HCT116 (cell line): ENCODE measurements at regions not wholly inside any gene's neighbourhood (a gene's known extent, or its start where the extent isn't known, plus 50 kb on each side); places are given as distances from the start of the nearest gene placed in this dataset.

Source experiments
- ATAC-seq: fragments of 200-7000 bp; cut with Tn5 transposase; 2 replicates; pipeline ENCODE4 v1.9.1; 2020; ENCODE audit warnings: mild to moderate bottlenecking, moderate library complexity
- BruUV-seq: library from RNA; stranded (reverse); fragments of 400-500 nt; replicated peaks from 2 replicates; lab custom pipeline; 2021; lab: Mats Ljungman, UMichigan
- CTCF ChIA-PET: fragments of 300-600 bp; sonication (Branson Sonifier 250); formaldehyde crosslinking; loops from one replicate; lab custom pipeline; 2021; ENCODE audit warnings: antibody characterized with exemption; lab: Charles Lee
- POLR2A ChIA-PET: fragments of 300-600, 350-600 bp; sonication (Branson Sonifier 250); formaldehyde crosslinking; loops from one replicate; lab custom pipeline; 2021; ENCODE audit warnings: antibody characterized with exemption; lab: Charles Lee
- RAD21 ChIA-PET, 2 experiments: fragments of 300-600 bp; sonication (Branson Sonifier 250); formaldehyde crosslinking; loops; one replicate each; lab custom pipeline; 2023; ENCODE audit warnings: low total read pairs in 2 of 2; ENCODE audit not compliant: uncharacterized antibody in 2 of 2, unreplicated experiment in 2 of 2, low non-redundant PET in 1 of 2; lab: Charles Lee
- DNase-seq: peaks from one replicate; pipeline ENCODE4 v3.0.0-alpha.2; 2010; ENCODE audit warnings: low read depth, low spot score
- H2AFZ ChIP-seq: fragments of 200-600 bp; shearing (Covaris generic), sonication (generic); 2 replicates; pipeline ENCODE4 v1.6.1; 2017; ENCODE audit warnings: low read depth, mixed run types, mixed read lengths, antibody characterized with exemption, low read length; ENCODE audit not compliant: poor library complexity, severe bottlenecking
- H3K27ac ChIP-seq: 2 replicates; pipeline ENCODE4 v1.5.1; 2012; ENCODE audit warnings: low read depth, low read length
- H3K27me3 ChIP-seq: fragments of 200-600 bp; sonication (generic); 2 replicates; pipeline ENCODE4 v1.6.1; 2016; ENCODE audit warnings: mixed run types, low read length, mixed read lengths; ENCODE audit not compliant: insufficient read depth
- H3K36me3 ChIP-seq, 2 experiments: fragments of 200-500 bp in 1 of 2; fragments of 200-600 bp in 1 of 2; sonication (Bioruptor generic) in 1 of 2; sonication (generic) in 1 of 2; 2 replicates each; pipeline versions ENCODE4 v1.5.1 to v1.6.1; 2014 to 2016; ENCODE audit warnings: low read length in 2 of 2, inconsistent platforms in 1 of 2, mixed read lengths in 1 of 2, mixed run types in 1 of 2; ENCODE audit not compliant: insufficient read depth in 2 of 2, control insufficient read depth in 1 of 2
- H3K4me1 ChIP-seq, 2 experiments: fragments of 200-600 bp in 1 of 2; sonication (generic) in 1 of 2; 2 replicates each; pipeline versions ENCODE4 v1.5.1 to v1.6.1; 2012 to 2017; ENCODE audit warnings: low read length in 2 of 2, inconsistent platforms in 1 of 2, mild to moderate bottlenecking in 1 of 2, mixed read lengths in 1 of 2, mixed run types in 1 of 2, moderate library complexity in 1 of 2; ENCODE audit not compliant: insufficient read depth in 2 of 2, control insufficient read depth in 1 of 2
- H3K4me2 ChIP-seq: fragments of 200-600 bp; sonication (generic); 2 replicates; pipeline ENCODE4 v1.6.1; 2017; ENCODE audit warnings: mixed run types, low read length, mixed read lengths
- H3K4me3 ChIP-seq, 2 experiments: fragments of 200-600 bp in 1 of 2; sonication (generic) in 1 of 2; replicated peaks in 1 of 2; 2 replicates each; pipeline ENCODE4 v1.5.1; 2011 to 2016; ENCODE audit warnings: low read length in 2 of 2, control low read depth in 1 of 2, low read depth in 1 of 2, mild to moderate bottlenecking in 1 of 2, mixed read lengths in 1 of 2, mixed run types in 1 of 2
- H3K79me2 ChIP-seq: fragments of 200-600 bp; sonication (generic); 2 replicates; pipeline ENCODE4 v1.6.1; 2017; ENCODE audit warnings: mild to moderate bottlenecking, mixed run types, low read length, moderate library complexity, mixed read lengths; ENCODE audit not compliant: insufficient read depth
- H3K9ac ChIP-seq: fragments of 200-600 bp; sonication (generic); 2 replicates; pipeline ENCODE4 v1.6.1; 2016; ENCODE audit warnings: low read length, mixed read lengths
- H3K9me2 ChIP-seq: fragments of 200-600 bp; sonication (generic), shearing (Covaris generic); 2 replicates; pipeline ENCODE4 v1.6.1; 2017; ENCODE audit warnings: mixed run types, mild to moderate bottlenecking, moderate library complexity; ENCODE audit not compliant: insufficient read depth
- H3K9me3 ChIP-seq, 2 experiments: fragments of 200-500 bp in 1 of 2; fragments of 200-600 bp in 1 of 2; sonication (Bioruptor generic) in 1 of 2; sonication (generic) in 1 of 2; 2 replicates each; pipeline ENCODE4 v1.6.1; 2014 to 2017; ENCODE audit warnings: low read length in 2 of 2, mixed read lengths in 2 of 2, inconsistent platforms in 1 of 2, low read depth in 1 of 2, mild to moderate bottlenecking in 1 of 2, mixed run types in 1 of 2, moderate library complexity in 1 of 2; ENCODE audit not compliant: control insufficient read depth in 1 of 2, insufficient read depth in 1 of 2
- H4K20me1 ChIP-seq: fragments of 200-600 bp; sonication (generic), shearing (Covaris generic); 2 replicates; pipeline ENCODE4 v1.6.1; 2017; ENCODE audit warnings: mixed run types, mild to moderate bottlenecking, moderate library complexity; ENCODE audit not compliant: insufficient read depth
- CEBPB ChIP-seq: IDR thresholded peaks from 2 replicates; pipeline ENCODE4 v1.6.1; 2012; ENCODE audit warnings: low read depth
- EZH2 ChIP-seq: fragments of 200-600 bp; sonication (generic); IDR thresholded peaks from 2 replicates; pipeline ENCODE4 v1.6.1; 2017; ENCODE audit warnings: antibody characterized with exemption, mixed run types
- EZH2phosphoT487 ChIP-seq: fragments of 200-600 bp; IDR thresholded peaks from 2 replicates; pipeline ENCODE4 v1.6.1; 2018; ENCODE audit warnings: antibody characterized with exemption, borderline replicate concordance
- JUND ChIP-seq: IDR thresholded peaks from 2 replicates; pipeline ENCODE4 v1.6.1; 2012
- POLR2A ChIP-seq: IDR thresholded peaks from 2 replicates; pipeline ENCODE4 v1.7.0; 2011; ENCODE audit warnings: borderline replicate concordance; ENCODE audit not compliant: insufficient read depth, insufficient read length; ENCODE audit errors: extremely low read depth
- POLR2AphosphoS5 ChIP-seq: IDR thresholded peaks from 2 replicates; pipeline ENCODE4 v1.6.1; 2011; ENCODE audit warnings: mild to moderate bottlenecking, low read depth, low read length, moderate library complexity
- SP1 ChIP-seq: IDR thresholded peaks from 2 replicates; pipeline ENCODE4 v1.6.1; 2012; ENCODE audit warnings: low read depth
- SRF ChIP-seq: IDR thresholded peaks from 2 replicates; pipeline ENCODE4 v1.6.1; 2012; ENCODE audit warnings: low read depth
- TCF7L2 ChIP-seq: IDR thresholded peaks from 2 replicates; pipeline ENCODE4 v1.7.0; 2011; ENCODE audit warnings: borderline replicate concordance, inconsistent platforms; ENCODE audit not compliant: insufficient read depth, insufficient read length; ENCODE audit errors: extremely low read depth
- intact Hi-C: fragments of 100-400 bp; cut with micrococcal nuclease; formaldehyde crosslinking; loops from 2 replicates; pipeline ENCODE4 v1.10.0; 2022
- TF ChIP-seq, protein P1 (sequence below), 3 experiments: fragments of 200-600 bp in 1 of 3; sonication (generic) in 1 of 3; IDR thresholded peaks in 2 of 3; conservative IDR thresholded peaks in 1 of 3; 2 replicates each; pipeline ENCODE4 v1.5.1; 2012 to 2017; ENCODE audit warnings: low read depth in 2 of 3, low read length in 2 of 3, antibody characterized with exemption in 1 of 3, borderline replicate concordance in 1 of 3, control low read depth in 1 of 3, mild to moderate bottlenecking in 1 of 3, mixed read lengths in 1 of 3, mixed run types in 1 of 3, moderate library complexity in 1 of 3; ENCODE audit not compliant: insufficient read depth in 1 of 3
- TF ChIP-seq, protein P2 (sequence below): IDR thresholded peaks from 2 replicates; pipeline ENCODE4 v1.6.1; 2012
- TF ChIP-seq, protein P3 (sequence below): IDR thresholded peaks from 2 replicates; pipeline ENCODE4 v1.6.1; 2012

DNA sequence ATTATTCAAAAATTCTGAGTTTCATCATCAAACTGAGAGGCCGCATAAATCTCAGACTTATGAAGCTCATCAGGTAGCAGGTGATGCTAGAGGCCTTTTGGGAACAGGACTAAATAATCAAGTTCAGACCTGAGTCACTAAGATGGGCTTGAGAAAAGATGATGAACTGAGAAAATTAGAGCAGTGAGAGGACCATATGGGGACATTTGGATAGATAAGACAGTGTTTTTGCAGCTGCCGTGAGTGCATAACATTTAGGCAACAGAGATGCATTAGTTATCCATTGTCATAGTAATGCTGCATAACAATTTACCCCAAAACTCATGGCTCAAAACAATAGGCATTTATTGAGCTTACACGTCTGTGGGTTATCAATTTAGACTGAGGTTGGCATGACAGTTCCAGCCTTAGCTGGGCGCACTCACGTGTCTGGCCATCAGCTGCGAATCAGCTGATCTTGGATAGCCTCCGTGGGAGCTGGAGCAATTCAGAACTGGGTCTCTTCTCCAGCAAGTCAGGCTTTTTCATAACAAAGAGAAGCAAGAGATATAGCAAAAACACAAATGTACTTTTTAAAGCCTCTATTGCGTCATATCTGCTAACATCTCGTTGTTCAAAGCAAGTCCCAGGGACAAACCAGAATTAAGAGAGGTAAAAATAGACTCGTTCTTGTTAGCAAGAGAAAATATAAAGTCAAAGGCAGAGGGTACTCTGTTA lies 72.8 kb downstream of the CAPZA3 start:
- no TSS peak for BruUV-seq
- no peaks in the 10 kb centered on the region for H3K9me2 ChIP-seq
- intact Hi-C loops, result no loop called here
- H4K20me1 ChIP-seq, result no peaks in the 10 kb centered on the region
- H3K27me3 ChIP-seq, result no peaks in the 10 kb centered on the region
- H3K36me3 ChIP-seq, result no peaks in the 10 kb centered on the region
- H3K4me3 ChIP-seq, result no peak overlapping the region
- H3K9me3 ChIP-seq, result no peaks in the 10 kb centered on the region
- no peak for TF ChIP-seq POLR2AphosphoS5
- TF ChIP-seq, protein P1, sequence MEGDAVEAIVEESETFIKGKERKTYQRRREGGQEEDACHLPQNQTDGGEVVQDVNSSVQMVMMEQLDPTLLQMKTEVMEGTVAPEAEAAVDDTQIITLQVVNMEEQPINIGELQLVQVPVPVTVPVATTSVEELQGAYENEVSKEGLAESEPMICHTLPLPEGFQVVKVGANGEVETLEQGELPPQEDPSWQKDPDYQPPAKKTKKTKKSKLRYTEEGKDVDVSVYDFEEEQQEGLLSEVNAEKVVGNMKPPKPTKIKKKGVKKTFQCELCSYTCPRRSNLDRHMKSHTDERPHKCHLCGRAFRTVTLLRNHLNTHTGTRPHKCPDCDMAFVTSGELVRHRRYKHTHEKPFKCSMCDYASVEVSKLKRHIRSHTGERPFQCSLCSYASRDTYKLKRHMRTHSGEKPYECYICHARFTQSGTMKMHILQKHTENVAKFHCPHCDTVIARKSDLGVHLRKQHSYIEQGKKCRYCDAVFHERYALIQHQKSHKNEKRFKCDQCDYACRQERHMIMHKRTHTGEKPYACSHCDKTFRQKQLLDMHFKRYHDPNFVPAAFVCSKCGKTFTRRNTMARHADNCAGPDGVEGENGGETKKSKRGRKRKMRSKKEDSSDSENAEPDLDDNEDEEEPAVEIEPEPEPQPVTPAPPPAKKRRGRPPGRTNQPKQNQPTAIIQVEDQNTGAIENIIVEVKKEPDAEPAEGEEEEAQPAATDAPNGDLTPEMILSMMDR (IDR thresholded peaks at IDR 0.05 in 2 of 3, conservative IDR thresholded peaks at IDR 0.05 in 1 of 3; ENCODE audit: borderline replicate concordance in 1 of 3, insufficient read depth in 1 of 3, low read depth in 2 of 3, low read length in 2 of 3), result no peak
- TF ChIP-seq TCF7L2, result no peak
- TF ChIP-seq POLR2A, result no peak
- TF ChIP-seq EZH2phosphoT487, result no peak
- TF ChIP-seq SP1, result no peak
- TF ChIP-seq EZH2, result no peak
- TF ChIP-seq CEBPB, result no peak
- no peak for TF ChIP-seq SRF
- TF ChIP-seq, protein P2, sequence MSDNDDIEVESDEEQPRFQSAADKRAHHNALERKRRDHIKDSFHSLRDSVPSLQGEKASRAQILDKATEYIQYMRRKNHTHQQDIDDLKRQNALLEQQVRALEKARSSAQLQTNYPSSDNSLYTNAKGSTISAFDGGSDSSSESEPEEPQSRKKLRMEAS, result no peak
- TF ChIP-seq JUND, result no peak
- TF ChIP-seq, protein P3, sequence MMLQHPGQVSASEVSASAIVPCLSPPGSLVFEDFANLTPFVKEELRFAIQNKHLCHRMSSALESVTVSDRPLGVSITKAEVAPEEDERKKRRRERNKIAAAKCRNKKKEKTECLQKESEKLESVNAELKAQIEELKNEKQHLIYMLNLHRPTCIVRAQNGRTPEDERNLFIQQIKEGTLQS, result no peak
- DNase-seq (no peak), ATAC-seq (no peak)
- H3K4me2 ChIP-seq, result no peak overlapping the region
- no peak overlapping the region for H3K27ac ChIP-seq
- no peaks in the 10 kb centered on the region for H3K79me2 ChIP-seq
- ChIA-PET RAD21 (no interaction called here), CTCF (no interaction called here), POLR2A (no interaction called here)
- no peak overlapping the region for H2AFZ ChIP-seq
- no peaks in the 10 kb centered on the region for H3K4me1 ChIP-seq
- H3K9ac ChIP-seq, result no peak overlapping the region
